SK-N-SH (cell line): ENCODE measurements at regions not wholly inside any gene's neighbourhood (a gene's known extent, or its start where the extent isn't known, plus 50 kb on each side); places are given as distances from the start of the nearest gene placed in this dataset.

Experiments
- EZH2phosphoT487 ChIP-seq: fragments of 200-600 bp; sonication (generic); IDR thresholded peaks from 2 replicates; pipeline ENCODE4 v1.6.1; 2017; ENCODE audit warnings: low read depth, mixed run types, mild to moderate bottlenecking, antibody characterized with exemption, moderate library complexity, borderline replicate concordance
- FOXM1 ChIP-seq: IDR thresholded peaks from 2 replicates; pipeline ENCODE4 v1.4.0; 2012; ENCODE audit warnings: low read depth, mild to moderate bottlenecking
- GABPA ChIP-seq: IDR thresholded peaks from 2 replicates; pipeline ENCODE4 v1.4.0; 2012; ENCODE audit warnings: low read depth, mild to moderate bottlenecking
- MEF2A ChIP-seq: IDR thresholded peaks from 2 replicates; pipeline ENCODE4 v1.4.0; 2012; ENCODE audit warnings: low read depth, borderline replicate concordance
- POLR2AphosphoS5 ChIP-seq: IDR thresholded peaks from 2 replicates; pipeline ENCODE4 v1.6.1; 2012; ENCODE audit warnings: low read depth, low read length
- TF ChIP-seq, protein P1 (sequence below): fragments of 200-600 bp; sonication (generic); IDR thresholded peaks from 2 replicates; pipeline ENCODE4 v1.6.1; 2017; ENCODE audit warnings: antibody characterized with exemption, mild to moderate bottlenecking, moderate library complexity
- TF ChIP-seq, protein P2 (sequence below): fragments of 150-350 bp; IDR thresholded peaks from 2 replicates; pipeline ENCODE4 v1.6.1; 2017; ENCODE audit warnings: antibody characterized with exemption, low read length, low read depth, borderline replicate concordance

DNA sequence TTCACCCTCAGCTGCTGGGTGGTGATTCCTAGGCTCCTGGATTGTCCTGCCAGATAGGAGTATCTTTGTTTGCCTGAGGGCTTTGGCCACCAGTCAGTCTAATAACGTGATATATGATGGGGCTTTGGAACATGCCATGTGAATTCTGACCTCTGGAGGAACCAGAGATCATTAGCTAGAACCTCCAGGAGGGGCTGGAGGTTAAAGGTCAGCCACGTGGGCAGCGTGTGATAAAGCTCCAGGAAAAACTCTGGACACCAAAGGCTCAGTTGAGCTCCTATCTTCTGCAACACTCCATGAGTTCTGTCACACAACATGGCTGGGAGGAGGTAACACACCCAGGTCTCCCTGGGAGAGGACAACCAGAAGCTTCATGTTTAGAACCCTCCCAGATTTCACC is 251.1 kb downstream of the DAD1 start:
- TF ChIP-seq, protein P1, sequence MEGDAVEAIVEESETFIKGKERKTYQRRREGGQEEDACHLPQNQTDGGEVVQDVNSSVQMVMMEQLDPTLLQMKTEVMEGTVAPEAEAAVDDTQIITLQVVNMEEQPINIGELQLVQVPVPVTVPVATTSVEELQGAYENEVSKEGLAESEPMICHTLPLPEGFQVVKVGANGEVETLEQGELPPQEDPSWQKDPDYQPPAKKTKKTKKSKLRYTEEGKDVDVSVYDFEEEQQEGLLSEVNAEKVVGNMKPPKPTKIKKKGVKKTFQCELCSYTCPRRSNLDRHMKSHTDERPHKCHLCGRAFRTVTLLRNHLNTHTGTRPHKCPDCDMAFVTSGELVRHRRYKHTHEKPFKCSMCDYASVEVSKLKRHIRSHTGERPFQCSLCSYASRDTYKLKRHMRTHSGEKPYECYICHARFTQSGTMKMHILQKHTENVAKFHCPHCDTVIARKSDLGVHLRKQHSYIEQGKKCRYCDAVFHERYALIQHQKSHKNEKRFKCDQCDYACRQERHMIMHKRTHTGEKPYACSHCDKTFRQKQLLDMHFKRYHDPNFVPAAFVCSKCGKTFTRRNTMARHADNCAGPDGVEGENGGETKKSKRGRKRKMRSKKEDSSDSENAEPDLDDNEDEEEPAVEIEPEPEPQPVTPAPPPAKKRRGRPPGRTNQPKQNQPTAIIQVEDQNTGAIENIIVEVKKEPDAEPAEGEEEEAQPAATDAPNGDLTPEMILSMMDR = no peak
- TF ChIP-seq POLR2AphosphoS5 (no peak), GABPA (no peak), FOXM1 (no peak), EZH2phosphoT487 (no peak), MEF2A (no peak)
- TF ChIP-seq, protein P2, sequence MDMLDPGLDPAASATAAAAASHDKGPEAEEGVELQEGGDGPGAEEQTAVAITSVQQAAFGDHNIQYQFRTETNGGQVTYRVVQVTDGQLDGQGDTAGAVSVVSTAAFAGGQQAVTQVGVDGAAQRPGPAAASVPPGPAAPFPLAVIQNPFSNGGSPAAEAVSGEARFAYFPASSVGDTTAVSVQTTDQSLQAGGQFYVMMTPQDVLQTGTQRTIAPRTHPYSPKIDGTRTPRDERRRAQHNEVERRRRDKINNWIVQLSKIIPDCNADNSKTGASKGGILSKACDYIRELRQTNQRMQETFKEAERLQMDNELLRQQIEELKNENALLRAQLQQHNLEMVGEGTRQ = no peak
